ENCODE measurements at regions not wholly inside any gene's neighbourhood (a gene's known extent, or its start where the extent isn't known, plus 50 kb on each side); places are given as distances from the start of the nearest gene placed in this dataset.

- TF ChIP-seq CHD2 (IDR thresholded peaks at IDR 0.05; ENCODE audit: low read length, partially characterized antibody): no peak
- TF ChIP-seq POLR2AphosphoS5 (IDR thresholded peaks at IDR 0.05; ENCODE audit: low read depth, low read length): no peak
- TF ChIP-seq MAX (IDR thresholded peaks at IDR 0.05; ENCODE audit: low read depth): no peak
- no peak for TF ChIP-seq TEAD4 (IDR thresholded peaks at IDR 0.05; ENCODE audit: borderline replicate concordance, insufficient read depth)
- TF ChIP-seq FOXJ3 (CRISPR knock-in tag; IDR thresholded peaks at IDR 0.05): no peak
These were observed 127.4 kb upstream of the LY86 start (continued) for GRCh38 chr6:6461138-6461537.

- no peak overlapping the region for H3K4me3 ChIP-seq (ENCODE audit: low read depth in 2 of 2, low read length in 1 of 2)
- no peak overlapping the region for H3K9ac ChIP-seq
- no peaks in the 10 kb centered on the region for H3K9me3 ChIP-seq
- no peaks in the 10 kb centered on the region for H3K4me1 ChIP-seq (ENCODE audit: control insufficient read depth in 1 of 2, insufficient read depth in 2 of 2, low read depth in 1 of 2, low read length in 1 of 2)
- H3K79me2 ChIP-seq (ENCODE audit: insufficient read depth): no peaks in the 10 kb centered on the region
- WGBS (ENCODE audit: low lambda C conversion rate): 2% methylated on average over 12 of the region's 12 CpGs
- CTCF ChIA-PET: no interaction called here
- H3K9me2 ChIP-seq: no peaks in the 10 kb centered on the region
- TF ChIP-seq FOSL2 (IDR thresholded peaks at IDR 0.05; ENCODE audit: borderline replicate concordance, low read depth): no peak
- TF ChIP-seq IRF3 (IDR thresholded peaks at IDR 0.05; ENCODE audit: low read depth, low read length): no peak
- TF ChIP-seq CTCF (IDR thresholded peaks at IDR 0.05): no peak
- TF ChIP-seq TCF12 (IDR thresholded peaks at IDR 0.05): no peak
- TF ChIP-seq RAD21 (IDR thresholded peaks at IDR 0.05; ENCODE audit: low read length): no peak
- TF ChIP-seq TAF1 (IDR thresholded peaks at IDR 0.05; ENCODE audit: borderline replicate concordance, low read depth, low read length): no peak
- TF ChIP-seq EP300 (IDR thresholded peaks at IDR 0.05; ENCODE audit: borderline replicate concordance in 1 of 2, low read depth in 1 of 2, low read length in 1 of 2): no peak
- no peak overlapping the region for H2AFZ ChIP-seq (ENCODE audit: low read depth)
- H3K27me3 ChIP-seq (ENCODE audit: insufficient read depth): no peaks in the 10 kb centered on the region
- H3K36me3 ChIP-seq (replicated peaks in 1 of 2; ENCODE audit: control insufficient read depth in 1 of 2, insufficient read depth in 2 of 2, low read length in 1 of 2): no peaks in the 10 kb centered on the region
- no peak overlapping the region for H3K27ac ChIP-seq (ENCODE audit: low read depth in 2 of 2, low read length in 1 of 2)
- POLR2A ChIA-PET: no interaction called here
- H3K4me2 ChIP-seq: no peak overlapping the region
- DNase-seq: no peak
- no peaks in the 10 kb centered on the region for H4K20me1 ChIP-seq (ENCODE audit: insufficient read depth)
- H3F3A ChIP-seq (replicated peaks; ENCODE audit: insufficient read depth): no peaks in the 10 kb centered on the region
These were observed 121.4 kb upstream of the LY86 start for GRCh38 chr6:6466967-6467761.

GRCh38 chr6:6469074-6469473 lies 119.4 kb upstream of the LY86 start:
- Histone ChIP-seq H3K9me2 (no peaks in the 10 kb centered on the region), H3K27ac (ENCODE audit: low read depth in 2 of 2, low read length in 1 of 2) (no peak overlapping the region), H3K27me3 (ENCODE audit: insufficient read depth) (no peaks in the 10 kb centered on the region), H3F3A (replicated peaks; ENCODE audit: insufficient read depth) (no peaks in the 10 kb centered on the region), H3K79me2 (ENCODE audit: insufficient read depth) (no peaks in the 10 kb centered on the region), H3K4me3 (ENCODE audit: low read depth in 2 of 2, low read length in 1 of 2) (no peak overlapping the region), H2AFZ (ENCODE audit: low read depth) (no peak overlapping the region), H3K9ac (no peak overlapping the region), H3K36me3 (replicated peaks in 1 of 2; ENCODE audit: control insufficient read depth in 1 of 2, insufficient read depth in 2 of 2, low read length in 1 of 2) (no peaks in the 10 kb centered on the region), H4K20me1 (ENCODE audit: insufficient read depth) (no peaks in the 10 kb centered on the region), H3K4me1 (ENCODE audit: control insufficient read depth in 1 of 2, insufficient read depth in 2 of 2, low read depth in 1 of 2, low read length in 1 of 2) (no peaks in the 10 kb centered on the region), H3K4me2 (no peak overlapping the region), H3K9me3 (no peaks in the 10 kb centered on the region)
- CTCF ChIA-PET: interaction anchor here (0.7 kb wide), 1 partner anchor 78 kb away, joined by 3 read pairs; no protein-coding TSS in a partner anchor
- no peak for DNase-seq
- POLR2A ChIA-PET: no interaction called here
- 5% methylated on average over 8 of the region's 8 CpGs for WGBS (ENCODE audit: low lambda C conversion rate)
- TF ChIP-seq MXI1 (IDR thresholded peaks at IDR 0.05; ENCODE audit: low read depth, low read length): no peak
- no peak for TF ChIP-seq YY1 (IDR thresholded peaks at IDR 0.05; ENCODE audit: low read depth)
- no peak for TF ChIP-seq SMC3 (IDR thresholded peaks at IDR 0.05; ENCODE audit: low read depth, low read length)
- TF ChIP-seq JUND (IDR thresholded peaks at IDR 0.05): no peak
- no peak for TF ChIP-seq RFX5 (IDR thresholded peaks at IDR 0.05; ENCODE audit: low read length)
- no peak for TF ChIP-seq PBX3 (IDR thresholded peaks at IDR 0.05)
- no peak for TF ChIP-seq SIN3A (IDR thresholded peaks at IDR 0.05; ENCODE audit: borderline replicate concordance, low read depth, low read length)
- TF ChIP-seq USF1 (IDR thresholded peaks at IDR 0.05; ENCODE audit: borderline replicate concordance, low read depth): no peak
- TF ChIP-seq IRF3 (IDR thresholded peaks at IDR 0.05; ENCODE audit: low read depth, low read length): no peak

Measured in SK-N-SH (cell line).